SK-N-SH (cell line): ENCODE measurements at regions not wholly inside any gene's neighbourhood (a gene's known extent, or its start where the extent isn't known, plus 50 kb on each side); places are given as distances from the start of the nearest gene placed in this dataset.

Experiments used
- CTCF ChIA-PET: fragments of 300-600, 350-600 bp; formaldehyde crosslinking; extraction: SDS; loops from one replicate; lab custom pipeline; 2021; lab: Yijun Ruan, JAX
- POLR2A ChIA-PET: fragments of 350-600 bp; sonication (Branson Sonifier 250); formaldehyde crosslinking; extraction: SDS; loops from one replicate; lab custom pipeline; 2020; ENCODE audit warnings: antibody characterized with exemption, inconsistent platforms; lab: Yijun Ruan, JAX
- DNase-seq: peaks from one replicate; pipeline ENCODE4 v3.0.0; 2012
- H2AFZ ChIP-seq: fragments of 200-600 bp; sonication (generic); 2 replicates; pipeline ENCODE4 v1.8.1; 2016; ENCODE audit warnings: antibody characterized with exemption, mild to moderate bottlenecking, low read depth
- H3F3A ChIP-seq: fragments of 200-600 bp; sonication (generic); replicated peaks from 2 replicates; pipeline ENCODE3; 2016; ENCODE audit warnings: antibody characterized with exemption, mild to moderate bottlenecking; ENCODE audit not compliant: insufficient read depth
- H3K27ac ChIP-seq, 2 experiments: fragments of 200-500 bp in 1 of 2; fragments of 200-600 bp in 1 of 2; sonication (Bioruptor generic) in 1 of 2; sonication (generic), shearing (Covaris generic) in 1 of 2; 2 replicates each; pipeline versions ENCODE4 v1.5.1 to v1.6.1; 2014 to 2016; ENCODE audit warnings: low read depth in 2 of 2, inconsistent platforms in 1 of 2, low read length in 1 of 2, mild to moderate bottlenecking in 1 of 2, mixed read lengths in 1 of 2
- H3K27me3 ChIP-seq: fragments of 200-600 bp; sonication (generic), shearing (Covaris generic); 2 replicates; pipeline ENCODE4 v1.6.1; 2016; ENCODE audit warnings: mixed run types; ENCODE audit not compliant: insufficient read depth
- H3K36me3 ChIP-seq, 2 experiments: fragments of 200-500 bp in 1 of 2; fragments of 200-600 bp in 1 of 2; sonication (Bioruptor generic) in 1 of 2; sonication (generic) in 1 of 2; replicated peaks in 1 of 2; 2 replicates each; pipeline versions ENCODE3 to v1.5.1; 2014 to 2016; ENCODE audit warnings: low read length in 1 of 2, mild to moderate bottlenecking in 1 of 2; ENCODE audit not compliant: insufficient read depth in 2 of 2, control insufficient read depth in 1 of 2
- H3K4me1 ChIP-seq, 2 experiments: fragments of 200-500 bp in 1 of 2; fragments of 200-600 bp in 1 of 2; sonication (Bioruptor generic) in 1 of 2; sonication (generic), shearing (Covaris generic) in 1 of 2; 2 replicates each; pipeline versions ENCODE4 v1.5.1 to v1.6.1; 2014 to 2016; ENCODE audit warnings: low read depth in 1 of 2, low read length in 1 of 2, mixed run types in 1 of 2; ENCODE audit not compliant: insufficient read depth in 2 of 2, control insufficient read depth in 1 of 2
- H3K4me2 ChIP-seq: fragments of 200-600 bp; sonication (generic), shearing (Covaris generic); 2 replicates; pipeline ENCODE4 v1.6.1; 2017; ENCODE audit warnings: mixed run types
- H3K4me3 ChIP-seq, 2 experiments: fragments of 200-500 bp in 1 of 2; fragments of 200-600 bp in 1 of 2; sonication (Bioruptor generic) in 1 of 2; sonication (generic), shearing (Covaris generic) in 1 of 2; 2 replicates each; pipeline versions ENCODE4 v1.5.1 to v1.8.1; 2014 to 2016; ENCODE audit warnings: low read depth in 2 of 2, inconsistent platforms in 1 of 2, low read length in 1 of 2, mild to moderate bottlenecking in 1 of 2, mixed read lengths in 1 of 2, moderate library complexity in 1 of 2
- H3K79me2 ChIP-seq: fragments of 200-600 bp; sonication (generic); 2 replicates; pipeline ENCODE4 v1.8.1; 2017; ENCODE audit warnings: mild to moderate bottlenecking; ENCODE audit not compliant: insufficient read depth
- H3K9ac ChIP-seq: fragments of 200-600 bp; sonication (generic); 2 replicates; pipeline ENCODE4 v1.6.1; 2017; ENCODE audit warnings: mixed run types
- H3K9me2 ChIP-seq: fragments of 200-600 bp; sonication (generic); 2 replicates; pipeline ENCODE4 v1.6.1; 2017; ENCODE audit warnings: mixed run types
- H3K9me3 ChIP-seq: fragments of 200-600 bp; sonication (generic); 2 replicates; pipeline ENCODE4 v1.6.1; 2017; ENCODE audit warnings: mixed run types, mild to moderate bottlenecking, moderate library complexity
- H4K20me1 ChIP-seq: fragments of 200-600 bp; sonication (generic); 2 replicates; pipeline ENCODE4 v1.6.1; 2017; ENCODE audit warnings: mild to moderate bottlenecking, mixed run types; ENCODE audit not compliant: insufficient read depth
- EP300 ChIP-seq, 2 experiments: IDR thresholded peaks; 2 replicates each; pipeline versions ENCODE4 v1.4.0 to v1.6.1; 2012; ENCODE audit warnings: borderline replicate concordance in 1 of 2, low read depth in 1 of 2, low read length in 1 of 2
- EZH2phosphoT487 ChIP-seq: fragments of 200-600 bp; sonication (generic); IDR thresholded peaks from 2 replicates; pipeline ENCODE4 v1.6.1; 2017; ENCODE audit warnings: low read depth, mixed run types, mild to moderate bottlenecking, antibody characterized with exemption, moderate library complexity, borderline replicate concordance
- FOSL2 ChIP-seq: IDR thresholded peaks from 2 replicates; pipeline ENCODE4 v1.4.0; 2012; ENCODE audit warnings: low read depth, mild to moderate bottlenecking, moderate library complexity, borderline replicate concordance
- FOXM1 ChIP-seq: IDR thresholded peaks from 2 replicates; pipeline ENCODE4 v1.4.0; 2012; ENCODE audit warnings: low read depth, mild to moderate bottlenecking
- GATA2 ChIP-seq: sonication (generic); formaldehyde crosslinking; IDR thresholded peaks from 2 replicates; pipeline ENCODE4 v1.5.0; 2020; ENCODE audit warnings: mild to moderate bottlenecking, missing genetic modification reagents
- NFIC ChIP-seq: IDR thresholded peaks from 2 replicates; pipeline ENCODE4 v1.4.0; 2012; ENCODE audit warnings: borderline replicate concordance
- NRF1 ChIP-seq: IDR thresholded peaks from 2 replicates; pipeline ENCODE4 v1.6.1; 2012; ENCODE audit warnings: low read depth, mild to moderate bottlenecking, low read length
- RAD21 ChIP-seq: IDR thresholded peaks from 2 replicates; pipeline ENCODE4 v1.6.1; 2012; ENCODE audit warnings: mild to moderate bottlenecking, low read length
- RCOR1 ChIP-seq: fragments of 150-350 bp; IDR thresholded peaks from 2 replicates; pipeline ENCODE4 v1.6.1; 2017; ENCODE audit warnings: antibody characterized with exemption, low read length
- RFX5 ChIP-seq: IDR thresholded peaks from 2 replicates; pipeline ENCODE4 v1.6.1; 2012; ENCODE audit warnings: mild to moderate bottlenecking, improper control_type of control experiment, low read length
- SIN3A ChIP-seq: IDR thresholded peaks from 2 replicates; pipeline ENCODE4 v1.6.1; 2012; ENCODE audit warnings: low read depth, mild to moderate bottlenecking, low read length, moderate library complexity, borderline replicate concordance
- TAF1 ChIP-seq: IDR thresholded peaks from 2 replicates; pipeline ENCODE4 v1.6.1; 2012; ENCODE audit warnings: low read depth, mild to moderate bottlenecking, low read length, moderate library complexity, borderline replicate concordance
- WGBS: methylation state at CpG from one replicate; pipeline ENCODE4 v1.1.6; 2017; ENCODE audit warnings: low lambda C conversion rate; 5-methylcytosine and 5-hydroxymethylcytosine counted together
- TF ChIP-seq, protein P1 (sequence below): fragments of 200-600 bp; sonication (generic); IDR thresholded peaks from 2 replicates; pipeline ENCODE4 v1.6.1; 2017; ENCODE audit warnings: antibody characterized with exemption, mild to moderate bottlenecking, moderate library complexity
- TF ChIP-seq, protein P2 (sequence below): IDR thresholded peaks from 2 replicates; pipeline ENCODE4; 2012
- TF ChIP-seq, protein P3 (sequence below): IDR thresholded peaks from 2 replicates; pipeline ENCODE4 v1.4.0; 2012; ENCODE audit warnings: low read depth, borderline replicate concordance

DNA sequence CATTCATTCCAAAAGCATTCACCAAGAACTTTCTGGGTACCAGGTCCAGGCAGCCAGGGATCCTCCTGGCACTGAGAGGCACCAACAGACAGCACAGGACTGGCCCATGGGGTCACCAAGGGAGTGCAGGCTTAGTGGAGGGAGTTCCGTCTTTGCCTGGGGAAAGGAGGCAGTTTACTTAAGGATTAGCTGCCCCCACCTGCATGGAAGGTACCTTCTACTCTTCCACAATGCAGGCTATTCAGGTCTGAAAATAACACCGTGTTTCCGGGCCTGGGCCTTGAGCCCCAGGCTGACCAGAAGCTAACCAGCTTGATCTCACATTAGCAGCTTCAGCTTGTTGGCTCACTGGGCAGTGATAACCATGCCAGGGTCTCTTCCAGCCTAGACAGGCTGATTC lies 199.4 kb downstream of the FOXA2 start:
- H3K9ac ChIP-seq = no peak overlapping the region
- no peaks in the 10 kb centered on the region; the same call in 1 of the 2 replicates for H3K27me3 ChIP-seq
- 17% methylated on average over 1 of the region's 3 CpGs for WGBS
- no peaks in the 10 kb centered on the region for H3K36me3 ChIP-seq
- no peaks in the 10 kb centered on the region for H4K20me1 ChIP-seq
- H3K79me2 ChIP-seq = no peaks in the 10 kb centered on the region
- H3K4me1 ChIP-seq = no peaks in the 10 kb centered on the region
- no peaks in the 10 kb centered on the region for H3F3A ChIP-seq
- H3K27ac ChIP-seq = no peak overlapping the region
- H3K4me2 ChIP-seq = no peak overlapping the region
- H3K4me3 ChIP-seq = no peak overlapping the region
- POLR2A ChIA-PET = no interaction called here
- no peak for DNase-seq
- no peak for TF ChIP-seq EP300 (IDR thresholded peaks at IDR 0.05; ENCODE audit: borderline replicate concordance in 1 of 2, low read depth in 1 of 2, low read length in 1 of 2)
- no peak for TF ChIP-seq TAF1
- no peak for TF ChIP-seq RAD21
- TF ChIP-seq NRF1 = no peak
- H3K9me2 ChIP-seq = no peaks in the 10 kb centered on the region
- H2AFZ ChIP-seq = no peak overlapping the region
- no peaks in the 10 kb centered on the region for H3K9me3 ChIP-seq
- CTCF ChIA-PET = no interaction called here

DNA sequence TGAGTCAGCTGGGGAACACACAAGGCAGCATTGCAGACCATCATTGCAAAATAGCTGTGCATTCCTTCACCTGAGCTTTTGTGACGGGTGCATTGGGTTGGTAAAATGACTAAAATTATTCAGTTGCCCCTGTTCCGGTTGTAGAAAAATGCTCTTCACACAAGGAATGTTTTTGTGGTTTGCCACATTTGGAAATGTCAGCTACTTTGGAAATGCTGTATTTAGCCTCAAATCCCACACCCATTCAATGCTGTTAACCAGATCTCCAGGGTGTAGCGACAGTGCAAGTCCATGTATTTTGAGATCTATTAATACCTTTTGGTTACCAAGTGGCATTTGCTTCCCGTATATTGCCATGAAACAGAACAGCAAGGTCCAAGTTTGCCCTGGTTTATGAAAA lies 201.2 kb downstream of the FOXA2 start:
- CTCF ChIA-PET = interaction anchor here (1.0 kb wide), 1 partner anchor 308 kb away, joined by 3 read pairs; no protein-coding TSS in a partner anchor
- 21% methylated on average over 4 of the region's 4 CpGs for WGBS
- TF ChIP-seq SIN3A (no peak), NFIC (no peak), FOSL2 (no peak), EZH2phosphoT487 (no peak), GATA2 (CRISPR knock-in tag) (no peak), RFX5 (no peak), NRF1 (no peak), RCOR1 (no peak), FOXM1 (no peak)
- TF ChIP-seq, protein P1, sequence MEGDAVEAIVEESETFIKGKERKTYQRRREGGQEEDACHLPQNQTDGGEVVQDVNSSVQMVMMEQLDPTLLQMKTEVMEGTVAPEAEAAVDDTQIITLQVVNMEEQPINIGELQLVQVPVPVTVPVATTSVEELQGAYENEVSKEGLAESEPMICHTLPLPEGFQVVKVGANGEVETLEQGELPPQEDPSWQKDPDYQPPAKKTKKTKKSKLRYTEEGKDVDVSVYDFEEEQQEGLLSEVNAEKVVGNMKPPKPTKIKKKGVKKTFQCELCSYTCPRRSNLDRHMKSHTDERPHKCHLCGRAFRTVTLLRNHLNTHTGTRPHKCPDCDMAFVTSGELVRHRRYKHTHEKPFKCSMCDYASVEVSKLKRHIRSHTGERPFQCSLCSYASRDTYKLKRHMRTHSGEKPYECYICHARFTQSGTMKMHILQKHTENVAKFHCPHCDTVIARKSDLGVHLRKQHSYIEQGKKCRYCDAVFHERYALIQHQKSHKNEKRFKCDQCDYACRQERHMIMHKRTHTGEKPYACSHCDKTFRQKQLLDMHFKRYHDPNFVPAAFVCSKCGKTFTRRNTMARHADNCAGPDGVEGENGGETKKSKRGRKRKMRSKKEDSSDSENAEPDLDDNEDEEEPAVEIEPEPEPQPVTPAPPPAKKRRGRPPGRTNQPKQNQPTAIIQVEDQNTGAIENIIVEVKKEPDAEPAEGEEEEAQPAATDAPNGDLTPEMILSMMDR = no peak
- TF ChIP-seq, protein P2, sequence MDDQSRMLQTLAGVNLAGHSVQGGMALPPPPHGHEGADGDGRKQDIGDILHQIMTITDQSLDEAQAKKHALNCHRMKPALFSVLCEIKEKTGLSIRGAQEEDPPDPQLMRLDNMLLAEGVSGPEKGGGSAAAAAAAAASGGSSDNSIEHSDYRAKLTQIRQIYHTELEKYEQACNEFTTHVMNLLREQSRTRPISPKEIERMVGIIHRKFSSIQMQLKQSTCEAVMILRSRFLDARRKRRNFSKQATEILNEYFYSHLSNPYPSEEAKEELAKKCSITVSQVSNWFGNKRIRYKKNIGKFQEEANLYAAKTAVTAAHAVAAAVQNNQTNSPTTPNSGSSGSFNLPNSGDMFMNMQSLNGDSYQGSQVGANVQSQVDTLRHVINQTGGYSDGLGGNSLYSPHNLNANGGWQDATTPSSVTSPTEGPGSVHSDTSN = no peak
- TF ChIP-seq, protein P3, sequence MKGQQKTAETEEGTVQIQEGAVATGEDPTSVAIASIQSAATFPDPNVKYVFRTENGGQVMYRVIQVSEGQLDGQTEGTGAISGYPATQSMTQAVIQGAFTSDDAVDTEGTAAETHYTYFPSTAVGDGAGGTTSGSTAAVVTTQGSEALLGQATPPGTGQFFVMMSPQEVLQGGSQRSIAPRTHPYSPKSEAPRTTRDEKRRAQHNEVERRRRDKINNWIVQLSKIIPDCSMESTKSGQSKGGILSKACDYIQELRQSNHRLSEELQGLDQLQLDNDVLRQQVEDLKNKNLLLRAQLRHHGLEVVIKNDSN = no peak

More for the DNA sequence above, 201.2 kb downstream of the FOXA2 start:
- H2AFZ ChIP-seq = no peak overlapping the region
- H3K9me2 ChIP-seq = no peaks in the 10 kb centered on the region
- POLR2A ChIA-PET = no interaction called here
- no peaks in the 10 kb centered on the region for H3K79me2 ChIP-seq
- no peaks in the 10 kb centered on the region for H3K36me3 ChIP-seq
- no peaks in the 10 kb centered on the region for H3F3A ChIP-seq
- peak overlapping the region; percentile 35; the same call in 1 of the 2 replicates for H3K4me2 ChIP-seq
- H4K20me1 ChIP-seq = no peaks in the 10 kb centered on the region
- no peaks in the 10 kb centered on the region for H3K4me1 ChIP-seq
- H3K9me3 ChIP-seq = no peaks in the 10 kb centered on the region
- H3K27ac ChIP-seq = no peak overlapping the region
- H3K27me3 ChIP-seq = no peaks in the 10 kb centered on the region; the same call in 1 of the 2 replicates
- DNase-seq = no peak
- H3K9ac ChIP-seq = no peak overlapping the region
- H3K4me3 ChIP-seq = no peak overlapping the region
